ENCODE measurements at regions not wholly inside any gene's neighbourhood (a gene's known extent, or its start where the extent isn't known, plus 50 kb on each side); places are given as distances from the start of the nearest gene placed in this dataset.

DNA sequence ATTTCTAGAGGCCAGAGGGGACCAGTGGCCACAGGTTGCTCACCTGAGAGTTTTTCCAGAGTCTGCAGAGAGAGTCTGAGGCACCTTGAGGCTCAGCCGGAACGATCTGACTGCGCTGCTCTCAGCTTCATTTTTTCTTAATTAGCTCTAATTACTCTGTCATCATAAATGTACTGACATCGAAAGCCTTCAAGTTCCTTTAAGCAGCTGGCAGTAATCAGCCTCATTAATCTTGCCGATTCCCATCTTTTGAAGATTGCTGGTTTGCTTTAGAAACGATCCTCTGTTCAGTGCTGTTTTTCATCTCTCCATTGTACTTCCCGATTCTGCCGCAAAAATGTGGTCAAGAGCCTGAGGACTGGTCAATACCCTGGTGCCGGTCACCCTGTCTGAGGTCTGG is 454.7 kb downstream of the TYW1 start:
- Histone ChIP-seq H2AFZ (ENCODE audit: low read length) (no peak overlapping the region), H3K4me2 (ENCODE audit: low read depth, low read length) (no peak overlapping the region), H3K79me2 (ENCODE audit: low read length) (no peaks in the 10 kb centered on the region), H3K27me3 (replicated peaks; ENCODE audit: insufficient read depth, low read length) (no peaks in the 10 kb centered on the region), H4K20me1 (ENCODE audit: insufficient read depth, low read length) (no peaks in the 10 kb centered on the region), H3F3A (ENCODE audit: insufficient read depth, low read length) (no peaks in the 10 kb centered on the region), H3K36me3 (replicated peaks; ENCODE audit: insufficient read depth, low read length) (no peaks in the 10 kb centered on the region), H3K4me3 (ENCODE audit: low read length) (no peak overlapping the region), H3K27ac (ENCODE audit: low read length) (no peak overlapping the region), H3K9me2 (replicated peaks; ENCODE audit: insufficient read depth, low read length) (no peaks in the 10 kb centered on the region), H3K9me3 (replicated peaks; ENCODE audit: insufficient read depth, low read length) (no peaks in the 10 kb centered on the region), H3K9ac (ENCODE audit: low read length) (no peak overlapping the region), H3K4me1 (ENCODE audit: low read length) (no peaks in the 10 kb centered on the region)
- TF ChIP-seq, protein P1, sequence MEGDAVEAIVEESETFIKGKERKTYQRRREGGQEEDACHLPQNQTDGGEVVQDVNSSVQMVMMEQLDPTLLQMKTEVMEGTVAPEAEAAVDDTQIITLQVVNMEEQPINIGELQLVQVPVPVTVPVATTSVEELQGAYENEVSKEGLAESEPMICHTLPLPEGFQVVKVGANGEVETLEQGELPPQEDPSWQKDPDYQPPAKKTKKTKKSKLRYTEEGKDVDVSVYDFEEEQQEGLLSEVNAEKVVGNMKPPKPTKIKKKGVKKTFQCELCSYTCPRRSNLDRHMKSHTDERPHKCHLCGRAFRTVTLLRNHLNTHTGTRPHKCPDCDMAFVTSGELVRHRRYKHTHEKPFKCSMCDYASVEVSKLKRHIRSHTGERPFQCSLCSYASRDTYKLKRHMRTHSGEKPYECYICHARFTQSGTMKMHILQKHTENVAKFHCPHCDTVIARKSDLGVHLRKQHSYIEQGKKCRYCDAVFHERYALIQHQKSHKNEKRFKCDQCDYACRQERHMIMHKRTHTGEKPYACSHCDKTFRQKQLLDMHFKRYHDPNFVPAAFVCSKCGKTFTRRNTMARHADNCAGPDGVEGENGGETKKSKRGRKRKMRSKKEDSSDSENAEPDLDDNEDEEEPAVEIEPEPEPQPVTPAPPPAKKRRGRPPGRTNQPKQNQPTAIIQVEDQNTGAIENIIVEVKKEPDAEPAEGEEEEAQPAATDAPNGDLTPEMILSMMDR (IDR thresholded peaks at IDR 0.05; ENCODE audit: low read length), result no peak
- no peak for TF ChIP-seq EZH2phosphoT487 (IDR thresholded peaks at IDR 0.05; ENCODE audit: low read length)
- DNase-seq, result no peak

DNA sequence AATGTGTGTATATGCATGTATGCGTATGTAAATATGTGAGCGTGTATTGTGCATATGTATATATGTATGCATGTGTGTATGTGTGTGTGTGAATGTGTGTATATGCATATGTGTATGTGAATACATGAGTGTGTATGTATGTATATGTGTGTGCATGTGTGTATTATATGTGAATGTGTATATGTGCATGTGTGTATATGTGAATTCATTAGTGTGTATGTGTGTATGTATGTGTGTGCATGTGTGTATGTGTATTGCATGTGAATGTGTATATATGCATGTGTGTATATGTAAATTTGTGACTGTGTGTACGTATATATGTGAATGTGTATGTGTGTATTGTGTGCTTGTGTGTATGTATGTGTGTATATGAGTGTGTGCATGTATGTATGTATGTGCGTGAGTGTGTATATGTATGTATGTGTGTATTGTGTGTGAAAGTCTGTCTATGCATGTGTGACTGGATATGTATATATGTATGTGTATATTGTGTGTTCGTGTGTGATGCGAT is 455.9 kb downstream of the TYW1 start:
- H3K36me3 ChIP-seq (replicated peaks; ENCODE audit: insufficient read depth, low read length), result no peaks in the 10 kb centered on the region
- H3F3A ChIP-seq (ENCODE audit: insufficient read depth, low read length), result no peaks in the 10 kb centered on the region
- DNase-seq, result no peak
- H3K27ac ChIP-seq (ENCODE audit: low read length), result no peak overlapping the region
- no peaks in the 10 kb centered on the region for H3K9me2 ChIP-seq (replicated peaks; ENCODE audit: insufficient read depth, low read length)
- H4K20me1 ChIP-seq (ENCODE audit: insufficient read depth, low read length), result no peaks in the 10 kb centered on the region
- no peaks in the 10 kb centered on the region for H3K4me1 ChIP-seq (ENCODE audit: low read length)
- no peak overlapping the region for H3K4me3 ChIP-seq (ENCODE audit: low read length)
- H3K4me2 ChIP-seq (ENCODE audit: low read depth, low read length), result no peak overlapping the region
- no peaks in the 10 kb centered on the region for H3K79me2 ChIP-seq (ENCODE audit: low read length)
- no peaks in the 10 kb centered on the region for H3K27me3 ChIP-seq (replicated peaks; ENCODE audit: insufficient read depth, low read length)
- no peak overlapping the region for H2AFZ ChIP-seq (ENCODE audit: low read length)
- H3K9me3 ChIP-seq (replicated peaks; ENCODE audit: insufficient read depth, low read length), result no peaks in the 10 kb centered on the region
- TF ChIP-seq EZH2phosphoT487 (IDR thresholded peaks at IDR 0.05; ENCODE audit: low read length), result no peak
- TF ChIP-seq EZH2 (optimal IDR thresholded peaks at IDR 0.05; ENCODE audit: low read depth, low read length), result no peak
- TF ChIP-seq, protein P1 (IDR thresholded peaks at IDR 0.05; ENCODE audit: low read length), result no peak
- no peak overlapping the region for H3K9ac ChIP-seq (ENCODE audit: low read length)

- TF ChIP-seq EZH2phosphoT487 (IDR thresholded peaks at IDR 0.05; ENCODE audit: low read length), result no peak
- TF ChIP-seq, protein P1 (IDR thresholded peaks at IDR 0.05; ENCODE audit: low read length), result no peak
- no peak for TF ChIP-seq EZH2 (optimal IDR thresholded peaks at IDR 0.05; ENCODE audit: low read depth, low read length)
- Histone ChIP-seq H3K36me3 (replicated peaks; ENCODE audit: insufficient read depth, low read length) (no peaks in the 10 kb centered on the region), H2AFZ (ENCODE audit: low read length) (no peak overlapping the region), H3K79me2 (ENCODE audit: low read length) (no peaks in the 10 kb centered on the region), H3F3A (ENCODE audit: insufficient read depth, low read length) (no peaks in the 10 kb centered on the region), H3K27me3 (replicated peaks; ENCODE audit: insufficient read depth, low read length) (no peaks in the 10 kb centered on the region), H3K4me3 (ENCODE audit: low read length) (no peak overlapping the region), H3K27ac (ENCODE audit: low read length) (no peak overlapping the region), H3K9ac (ENCODE audit: low read length) (no peak overlapping the region), H3K9me3 (replicated peaks; ENCODE audit: insufficient read depth, low read length) (no peaks in the 10 kb centered on the region), H3K4me1 (ENCODE audit: low read length) (no peaks in the 10 kb centered on the region), H3K4me2 (ENCODE audit: low read depth, low read length) (no peak overlapping the region), H4K20me1 (ENCODE audit: insufficient read depth, low read length) (no peaks in the 10 kb centered on the region), H3K9me2 (replicated peaks; ENCODE audit: insufficient read depth, low read length) (no peaks in the 10 kb centered on the region)
- no peak for DNase-seq
Measured at GRCh38 chr7:67453580-67454380, 457.1 kb downstream of the TYW1 start.
